ENCODE measurements at regions not wholly inside any gene's neighbourhood (a gene's known extent, or its start where the extent isn't known, plus 50 kb on each side); places are given as distances from the start of the nearest gene placed in this dataset.
"Not testable (repeated sequence)": the region's sequence is repeated elsewhere in the genome, so short reads cannot be mapped to it uniquely, and the experiment has no call there.

- H3K27me3 ChIP-seq (ENCODE audit: insufficient read depth, low read length); H3K9ac ChIP-seq (ENCODE audit: low read depth, low read length); H3K27ac ChIP-seq (ENCODE audit: low read depth, low read length); H3K36me3 ChIP-seq (ENCODE audit: insufficient read depth, low read length); H3K9me3 ChIP-seq (ENCODE audit: insufficient read depth, low read depth, low read length); H3K4me3 ChIP-seq (ENCODE audit: low read length): not testable (repeated sequence)
- peaks cover 11% of the 10 kb centered on the region; the same call in 1 of the 2 replicates for H3K4me1 ChIP-seq (ENCODE audit: insufficient read depth, low read length)
- 91% methylated on average over 1 of the region's 1 CpG for WGBS
Observed at GRCh38 chr7:91405873-91406272, 141.6 kb downstream of the FZD1 start.

GRCh38 chr7:91407942-91408341, 143.7 kb downstream of the FZD1 start:
- H3K4me1 ChIP-seq (ENCODE audit: insufficient read depth, low read length) = peaks cover 11% of the 10 kb centered on the region; the same call in 1 of the 2 replicates
- no peaks in the 10 kb centered on the region for H3K36me3 ChIP-seq (ENCODE audit: insufficient read depth, low read length)
- no peak overlapping the region for H3K4me3 ChIP-seq (ENCODE audit: low read length)
- no peaks in the 10 kb centered on the region for H3K27me3 ChIP-seq (ENCODE audit: insufficient read depth, low read length)
- H3K9ac ChIP-seq (ENCODE audit: low read depth, low read length) = no peak overlapping the region
- WGBS = 100% methylated on average over 1 of the region's 1 CpG
- no peaks in the 10 kb centered on the region for H3K9me3 ChIP-seq (ENCODE audit: insufficient read depth, low read depth, low read length)
- H3K27ac ChIP-seq (ENCODE audit: low read depth, low read length) = no peak overlapping the region

GRCh38 chr7:91408388-91409154, 144.3 kb downstream of the FZD1 start:
- Histone ChIP-seq H3K9me3 (ENCODE audit: insufficient read depth, low read depth, low read length) (no peaks in the 10 kb centered on the region), H3K4me3 (ENCODE audit: low read length) (no peak overlapping the region), H3K9ac (ENCODE audit: low read depth, low read length) (no peak overlapping the region), H3K4me1 (ENCODE audit: insufficient read depth, low read length) (peaks cover 11% of the 10 kb centered on the region; the same call in 1 of the 2 replicates), H3K27ac (ENCODE audit: low read depth, low read length) (no peak overlapping the region), H3K36me3 (ENCODE audit: insufficient read depth, low read length) (no peaks in the 10 kb centered on the region), H3K27me3 (ENCODE audit: insufficient read depth, low read length) (no peaks in the 10 kb centered on the region)
- 90% methylated on average over 5 of the region's 5 CpGs for WGBS

GRCh38 chr7:91411060-91411459, 146.8 kb downstream of the FZD1 start:
- no peaks in the 10 kb centered on the region; the same call in 1 of the 2 replicates for H3K27me3 ChIP-seq (ENCODE audit: insufficient read depth, low read length)
- H3K4me3 ChIP-seq (ENCODE audit: low read length) = no peak overlapping the region

GRCh38 chr7:91412298-91412697, 148.1 kb downstream of the FZD1 start:
- Histone ChIP-seq H3K4me1 (ENCODE audit: insufficient read depth, low read length) (peaks cover 11% of the 10 kb centered on the region; the same call in 1 of the 2 replicates), H3K27me3 (ENCODE audit: insufficient read depth, low read length) (no peaks in the 10 kb centered on the region; the same call in 1 of the 2 replicates), H3K36me3 (ENCODE audit: insufficient read depth, low read length) (no peaks in the 10 kb centered on the region), H3K9ac (ENCODE audit: low read depth, low read length) (no peak overlapping the region), H3K4me3 (ENCODE audit: low read length) (no peak overlapping the region), H3K9me3 (ENCODE audit: insufficient read depth, low read depth, low read length) (no peaks in the 10 kb centered on the region), H3K27ac (ENCODE audit: low read depth, low read length) (no peak overlapping the region)
- 0% methylated on average over 1 of the region's 2 CpGs for WGBS

More at GRCh38 chr7:91411060-91411459, 146.8 kb downstream of the FZD1 start:
- no peaks in the 10 kb centered on the region for H3K36me3 ChIP-seq (ENCODE audit: insufficient read depth, low read length)
- H3K27ac ChIP-seq (ENCODE audit: low read depth, low read length) = no peak overlapping the region
- peaks cover 11% of the 10 kb centered on the region; the same call in 1 of the 2 replicates for H3K4me1 ChIP-seq (ENCODE audit: insufficient read depth, low read length)
- H3K9ac ChIP-seq (ENCODE audit: low read depth, low read length) = no peak overlapping the region
- no peaks in the 10 kb centered on the region for H3K9me3 ChIP-seq (ENCODE audit: insufficient read depth, low read depth, low read length)
- WGBS = 68% methylated on average over 4 of the region's 4 CpGs

GRCh38 chr7:91414734-91415133, 150.5 kb downstream of the FZD1 start:
- no peaks in the 10 kb centered on the region for H3K4me1 ChIP-seq (ENCODE audit: insufficient read depth, low read length)
- no peaks in the 10 kb centered on the region for H3K9me3 ChIP-seq (ENCODE audit: insufficient read depth, low read depth, low read length)
- no peak overlapping the region for H3K4me3 ChIP-seq (ENCODE audit: low read length)
- no peaks in the 10 kb centered on the region for H3K36me3 ChIP-seq (ENCODE audit: insufficient read depth, low read length)
- no peak overlapping the region for H3K9ac ChIP-seq (ENCODE audit: low read depth, low read length)
- no peak overlapping the region for H3K27ac ChIP-seq (ENCODE audit: low read depth, low read length)
- no peaks in the 10 kb centered on the region; the same call in 1 of the 2 replicates for H3K27me3 ChIP-seq (ENCODE audit: insufficient read depth, low read length)
- WGBS = 93% methylated on average over 2 of the region's 2 CpGs

GRCh38 chr7:91416155-91416865, 152.1 kb downstream of the FZD1 start:
- WGBS = 88% methylated on average over 3 of the region's 4 CpGs
- Histone ChIP-seq H3K27me3 (ENCODE audit: insufficient read depth, low read length) (no peaks in the 10 kb centered on the region; the same call in 1 of the 2 replicates), H3K4me3 (ENCODE audit: low read length) (no peak overlapping the region), H3K9ac (ENCODE audit: low read depth, low read length) (no peak overlapping the region), H3K4me1 (ENCODE audit: insufficient read depth, low read length) (peaks cover 12% of the 10 kb centered on the region), H3K9me3 (ENCODE audit: insufficient read depth, low read depth, low read length) (no peaks in the 10 kb centered on the region), H3K36me3 (ENCODE audit: insufficient read depth, low read length) (no peaks in the 10 kb centered on the region), H3K27ac (ENCODE audit: low read depth, low read length) (no peak overlapping the region)

- no peak overlapping the region for H3K27ac ChIP-seq (ENCODE audit: low read depth, low read length)
- no peak overlapping the region for H3K9ac ChIP-seq (ENCODE audit: low read depth, low read length)
- no peaks in the 10 kb centered on the region for H3K36me3 ChIP-seq (ENCODE audit: insufficient read depth, low read length)
- no peak overlapping the region for H3K4me3 ChIP-seq (ENCODE audit: low read length)
- H3K4me1 ChIP-seq (ENCODE audit: insufficient read depth, low read length) = peaks cover 18% of the 10 kb centered on the region
- H3K27me3 ChIP-seq (ENCODE audit: insufficient read depth, low read length) = no peaks in the 10 kb centered on the region
- 74% methylated on average over 4 of the region's 4 CpGs for WGBS
- no peaks in the 10 kb centered on the region for H3K9me3 ChIP-seq (ENCODE audit: insufficient read depth, low read depth, low read length)
Observed at GRCh38 chr7:91420606-91421005, 156.4 kb downstream of the FZD1 start.

- no peaks in the 10 kb centered on the region for H3K27me3 ChIP-seq (ENCODE audit: insufficient read depth, low read length)
- no peaks in the 10 kb centered on the region for H3K36me3 ChIP-seq (ENCODE audit: insufficient read depth, low read length)
- H3K4me3 ChIP-seq (ENCODE audit: low read length) = no peak overlapping the region
- 36% methylated on average over 7 of the region's 7 CpGs for WGBS
- H3K4me1 ChIP-seq (ENCODE audit: insufficient read depth, low read length) = peaks cover 18% of the 10 kb centered on the region
- no peaks in the 10 kb centered on the region for H3K9me3 ChIP-seq (ENCODE audit: insufficient read depth, low read depth, low read length)
- H3K27ac ChIP-seq (ENCODE audit: low read depth, low read length) = peak overlapping the region; percentile 51; the same call in 1 of the 2 replicates
- H3K9ac ChIP-seq (ENCODE audit: low read depth, low read length) = no peak overlapping the region
Observed at GRCh38 chr7:91421018-91421417, 156.8 kb downstream of the FZD1 start.

GRCh38 chr7:91424371-91424770, 160.1 kb downstream of the FZD1 start:
- H3K27ac ChIP-seq (ENCODE audit: low read depth, low read length) = no peak overlapping the region
- peaks cover 18% of the 10 kb centered on the region for H3K4me1 ChIP-seq (ENCODE audit: insufficient read depth, low read length)
- WGBS = 64% methylated on average over 1 of the region's 1 CpG

GRCh38 chr7:91425149-91425548, 160.9 kb downstream of the FZD1 start:
- H3K4me3 ChIP-seq (ENCODE audit: low read length) = no peak overlapping the region
- H3K9me3 ChIP-seq (ENCODE audit: insufficient read depth, low read depth, low read length) = no peaks in the 10 kb centered on the region
- no peak overlapping the region for H3K27ac ChIP-seq (ENCODE audit: low read depth, low read length)
- 94% methylated on average over 6 of the region's 6 CpGs for WGBS
- H3K36me3 ChIP-seq (ENCODE audit: insufficient read depth, low read length) = no peaks in the 10 kb centered on the region
- H3K9ac ChIP-seq (ENCODE audit: low read depth, low read length) = no peak overlapping the region
- H3K4me1 ChIP-seq (ENCODE audit: insufficient read depth, low read length) = peaks cover 17% of the 10 kb centered on the region
- H3K27me3 ChIP-seq (ENCODE audit: insufficient read depth, low read length) = no peaks in the 10 kb centered on the region

More at GRCh38 chr7:91424371-91424770, 160.1 kb downstream of the FZD1 start:
- Histone ChIP-seq H3K36me3 (ENCODE audit: insufficient read depth, low read length) (no peaks in the 10 kb centered on the region), H3K4me3 (ENCODE audit: low read length) (no peak overlapping the region), H3K27me3 (ENCODE audit: insufficient read depth, low read length) (no peaks in the 10 kb centered on the region), H3K9me3 (ENCODE audit: insufficient read depth, low read depth, low read length) (no peaks in the 10 kb centered on the region), H3K9ac (ENCODE audit: low read depth, low read length) (no peak overlapping the region)

All from HUES64 (cell line).